Stimulated activated CD8-positive, alpha-beta memory T cell treated with anti-CD3 and anti-CD28 coated beads, Interleukin-7, amount 100 ng/mL, for 48 hours (primary cell): ENCODE measurements at regions not wholly inside any gene's neighbourhood (a gene's known extent, or its start where the extent isn't known, plus 50 kb on each side); places are given as distances from the start of the nearest gene placed in this dataset.
"Not testable (repeated sequence)": the region's sequence is repeated elsewhere in the genome, so short reads cannot be mapped to it uniquely, and the experiment has no call there.

ENCODE experiments used
- DNase-seq, 2 donors: peaks; one replicate each; pipeline ENCODE4 v3.0.0-alpha.2; 2020; ENCODE audit warnings: low read depth in 1 of 2; ENCODE audit errors: extremely low read depth in 1 of 2

- DNase-seq: no peak
Observed at GRCh38 chr4:164068392-164068791, 573.9 kb downstream of the TMA16 start.

DNA sequence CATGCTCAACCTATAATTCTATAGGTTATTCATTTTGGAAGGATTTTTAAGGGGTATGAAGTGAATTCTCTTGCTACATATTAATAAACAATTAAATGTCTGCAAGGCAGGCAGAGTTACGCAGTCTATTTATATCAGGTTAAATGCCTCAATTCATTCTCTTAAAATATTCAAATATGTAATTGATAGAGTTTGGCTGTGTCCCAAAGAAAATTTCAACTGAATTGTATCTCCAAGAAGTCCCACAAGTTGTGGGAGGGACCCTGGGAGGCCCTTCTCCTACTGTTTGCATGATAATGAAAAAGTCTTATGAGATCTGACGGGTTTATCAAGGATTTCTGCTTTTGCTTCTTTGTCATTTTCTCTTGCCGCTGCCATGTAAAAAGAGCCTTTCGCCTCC, 576.1 kb downstream of the TMA16 start:
- no peak for DNase-seq

DNA sequence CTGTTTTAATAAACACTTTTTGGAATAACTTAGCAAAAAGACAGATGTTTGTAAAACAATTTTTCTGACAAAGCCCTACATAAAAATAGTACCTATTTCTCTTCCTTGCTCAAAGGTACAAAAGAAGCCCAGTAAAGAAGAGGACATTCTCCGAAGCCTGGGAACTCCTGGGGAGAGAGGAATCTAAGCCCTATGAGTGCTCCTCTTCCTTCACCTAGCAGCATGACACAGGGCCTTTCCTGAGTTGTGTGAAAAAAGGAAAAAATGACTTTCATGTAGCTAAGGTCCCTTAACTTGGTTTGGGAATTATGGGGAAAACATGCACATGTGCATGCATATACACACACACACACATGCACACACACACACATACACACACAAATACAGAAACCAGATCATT, 586.9 kb downstream of the TMA16 start:
- DNase-seq: no peak

DNA sequence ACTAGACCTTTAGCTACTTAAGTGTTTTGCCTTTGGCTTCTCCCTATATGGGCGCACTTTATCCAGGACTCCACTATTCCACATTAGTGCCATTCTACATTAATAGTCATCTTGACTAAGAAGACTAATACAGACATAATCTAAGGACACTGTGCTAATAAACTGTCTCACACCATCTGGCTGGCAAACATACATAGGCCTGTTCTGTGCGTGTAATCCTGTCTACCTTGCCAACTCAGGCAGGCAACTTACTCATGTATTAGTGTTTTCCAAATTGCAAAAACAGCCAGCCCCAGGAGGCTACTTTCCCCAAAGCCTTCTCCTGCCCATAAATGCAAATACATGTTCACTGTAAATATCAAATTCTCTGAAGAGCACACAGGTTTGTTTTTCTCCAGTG, 587.3 kb downstream of the TMA16 start:
- no peak for DNase-seq

GRCh38 chr4:164087733-164088132, 593.2 kb downstream of the TMA16 start:
- DNase-seq: no peak

GRCh38 chr4:164095313-164096110, 601.0 kb downstream of the TMA16 start:
- DNase-seq: no peak

- DNase-seq: no peak
Observed at GRCh38 chr4:164096766-164097518, 602.5 kb downstream of the TMA16 start.

- DNase-seq: not testable (repeated sequence)
Observed at GRCh38 chr4:164100741-164101365, 606.4 kb downstream of the TMA16 start.

DNA sequence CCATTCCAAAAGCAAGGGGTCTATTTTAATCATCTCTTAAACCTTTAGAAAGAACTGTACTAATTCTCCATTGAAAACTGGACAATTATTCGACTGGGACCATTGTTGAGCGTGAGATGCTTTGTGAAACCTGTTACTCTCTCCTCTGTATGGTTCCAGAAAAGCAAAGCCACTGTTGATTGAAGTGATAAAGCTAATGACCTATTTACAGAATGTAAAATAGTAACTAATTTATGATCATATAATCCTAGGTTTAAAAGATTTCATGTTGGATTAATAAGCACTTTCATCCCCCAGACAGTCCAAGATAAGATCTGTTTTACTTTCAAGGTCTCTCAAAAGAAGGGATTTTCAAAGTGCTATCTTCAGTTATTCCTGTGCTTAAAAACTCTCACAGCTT, 614.5 kb downstream of the TMA16 start:
- no peak for DNase-seq

DNA sequence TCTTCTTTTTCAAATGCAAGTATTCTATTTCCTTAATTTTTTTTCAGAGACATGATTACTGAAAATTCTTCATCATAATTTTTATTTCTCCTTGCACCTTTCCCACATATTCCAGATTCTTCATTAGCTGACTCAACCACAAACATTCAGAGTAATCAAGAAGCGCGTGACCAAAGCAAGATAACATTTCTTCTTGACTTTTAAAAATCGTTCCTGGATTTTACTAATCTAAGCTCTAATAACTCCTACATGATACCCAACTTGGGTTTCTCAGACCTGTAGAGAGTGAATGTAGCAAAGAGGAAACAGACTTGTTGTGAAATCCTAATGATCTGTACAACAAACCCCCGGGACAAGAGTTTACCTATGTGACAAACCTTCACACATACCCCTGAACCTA, 615.0 kb downstream of the TMA16 start:
- no peak for DNase-seq

DNA sequence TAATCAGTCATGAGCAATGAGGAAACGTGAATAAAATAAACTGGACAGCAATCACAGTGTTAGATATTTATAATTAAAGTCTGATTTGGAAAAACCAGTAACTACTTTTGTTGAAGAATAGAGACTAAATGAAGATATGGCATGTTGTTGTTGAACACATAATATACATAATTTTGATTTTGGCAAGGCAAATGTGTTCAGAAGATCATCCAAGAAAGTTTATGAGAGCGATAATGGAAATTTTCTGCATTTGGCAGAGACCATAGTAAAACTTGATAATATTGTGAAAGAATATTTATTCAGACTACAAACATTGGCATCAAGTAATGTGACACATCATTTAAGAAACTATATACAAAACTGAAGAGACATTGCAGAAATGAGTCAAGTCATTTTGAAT, 620.7 kb downstream of the TMA16 start:
- DNase-seq: no peak

DNA sequence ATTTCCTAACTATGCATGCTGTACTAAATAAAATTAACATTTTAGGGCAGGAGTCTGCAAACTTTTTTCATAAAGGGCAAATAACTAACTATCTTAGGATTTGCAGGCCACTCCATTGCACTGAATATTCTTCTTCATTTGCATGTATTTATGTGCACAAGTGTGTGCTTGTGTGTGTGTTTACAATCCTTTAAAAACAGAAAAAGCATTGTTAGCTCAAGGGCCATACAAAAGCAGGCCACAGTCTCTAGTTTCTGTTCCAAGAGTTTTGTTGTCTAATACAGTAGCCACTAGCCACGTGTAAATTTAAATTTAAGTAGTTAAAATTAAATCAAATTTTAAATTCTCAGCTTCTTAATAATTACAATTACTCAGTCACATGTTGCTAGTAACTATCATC, 621.8 kb downstream of the TMA16 start:
- no peak for DNase-seq

DNA sequence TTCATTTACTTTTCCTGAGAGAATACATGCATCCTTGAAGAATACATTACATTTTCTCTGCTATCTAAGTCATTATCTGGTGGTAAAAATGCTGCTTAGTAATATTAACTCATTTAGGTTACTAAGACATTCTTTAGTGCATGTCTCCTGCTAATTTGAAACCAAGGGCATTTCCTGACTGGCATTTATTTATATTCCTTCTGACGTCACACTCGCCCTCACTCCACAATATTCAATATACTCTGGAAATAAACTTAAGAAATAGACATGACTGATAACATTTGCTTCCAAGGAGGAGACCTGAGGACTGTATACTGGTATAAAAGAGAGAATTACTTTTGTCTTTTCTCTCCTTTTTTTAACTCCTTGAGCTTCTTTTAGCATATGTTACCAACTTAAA, 619.5 kb upstream of the SMIM31 start:
- no peak for DNase-seq

DNA sequence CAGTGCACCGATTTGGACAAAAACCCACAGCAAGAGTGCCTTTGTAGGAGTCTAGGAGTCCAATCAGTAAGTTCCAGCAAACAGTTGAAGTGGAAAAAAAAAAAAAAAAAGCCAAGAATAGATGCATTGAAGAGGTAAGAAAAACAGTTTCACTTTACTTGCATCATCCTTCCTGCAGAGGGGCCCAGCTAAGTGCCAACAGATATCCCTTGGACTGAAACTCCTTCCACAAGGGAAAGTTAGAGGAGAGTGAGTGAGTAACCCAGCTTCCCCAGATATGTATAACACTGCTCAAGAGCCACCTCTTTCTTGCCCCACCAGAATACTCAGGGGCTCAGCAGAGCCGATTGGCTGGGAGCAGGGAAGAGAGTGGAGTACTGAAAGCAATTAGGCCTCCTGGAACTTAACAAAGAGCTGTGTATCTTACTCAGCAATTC, 617.7 kb upstream of the SMIM31 start:
- DNase-seq: no peak

DNA sequence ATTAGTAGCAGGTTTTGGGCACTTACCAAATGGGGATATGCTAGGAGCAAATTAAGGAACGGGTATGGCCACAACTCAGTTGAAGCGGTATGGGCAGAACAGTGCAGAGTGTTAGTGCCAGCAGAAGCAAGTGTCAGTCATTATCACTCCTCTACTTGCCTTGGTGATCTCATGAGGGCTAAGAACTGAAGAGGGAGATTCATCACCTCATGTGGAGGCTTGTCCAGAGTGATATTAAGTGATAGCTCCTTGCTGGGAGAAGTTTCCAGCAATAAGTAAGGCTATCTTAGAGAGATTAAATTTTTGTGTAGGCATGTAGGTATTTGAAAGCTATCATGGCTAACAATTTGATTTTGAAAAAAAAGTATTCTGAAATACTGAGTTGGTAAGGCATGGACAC, 615.4 kb upstream of the SMIM31 start:
- DNase-seq: no peak

GRCh38 chr4:164139291-164139690, 614.6 kb upstream of the SMIM31 start:
- no peak for DNase-seq

DNA sequence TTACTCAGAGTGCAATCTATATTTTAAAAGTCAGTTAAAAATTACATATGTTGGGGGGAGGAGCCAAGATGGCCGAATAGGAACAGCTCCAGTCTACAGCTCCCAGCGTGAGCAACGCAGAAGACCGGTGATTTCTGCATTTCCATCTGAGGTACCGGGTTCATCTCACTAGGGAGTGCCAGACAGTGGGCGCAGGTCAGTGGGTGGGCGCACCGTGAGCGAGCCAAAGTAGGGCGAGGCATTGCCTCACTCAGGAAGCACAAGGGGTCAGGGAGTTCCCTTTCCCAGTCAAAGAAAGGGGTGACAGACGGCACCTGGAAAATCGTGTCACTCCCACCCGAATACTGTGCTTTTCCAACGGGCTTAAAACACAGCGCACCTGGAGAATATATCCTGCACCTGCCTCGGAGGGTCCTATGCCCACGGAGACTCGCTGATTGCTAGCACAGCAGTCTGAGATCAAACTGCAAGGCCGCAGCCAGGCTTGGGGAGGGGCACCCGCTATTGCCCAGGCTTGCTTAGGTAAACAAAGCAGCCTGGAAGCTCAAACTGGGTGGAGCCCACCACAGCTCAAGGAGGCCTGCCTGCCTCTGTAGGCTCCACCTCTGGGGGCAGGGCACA, 612.1 kb upstream of the SMIM31 start:
- DNase-seq: not testable (repeated sequence)

GRCh38 chr4:164154416-164154815, 599.5 kb upstream of the SMIM31 start:
- DNase-seq: no peak

DNA sequence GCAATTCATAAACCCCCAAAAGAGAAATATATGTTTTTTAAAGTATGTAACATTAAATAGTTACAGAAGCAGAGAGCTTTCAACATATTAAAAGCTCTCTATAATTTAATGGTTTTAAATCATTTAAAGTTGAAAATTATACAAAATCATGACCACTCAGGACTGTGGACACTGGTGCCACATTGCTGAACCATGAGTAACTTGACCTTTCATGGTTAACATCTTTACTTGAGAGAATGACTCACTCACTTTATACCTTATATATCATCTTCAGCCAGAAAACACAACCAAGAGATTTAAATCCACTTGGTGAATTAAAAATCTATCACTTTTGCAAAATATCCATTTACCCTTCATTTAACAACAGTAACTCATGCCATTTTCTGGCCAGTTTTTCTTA, 584.3 kb upstream of the SMIM31 start:
- DNase-seq: no peak

DNA sequence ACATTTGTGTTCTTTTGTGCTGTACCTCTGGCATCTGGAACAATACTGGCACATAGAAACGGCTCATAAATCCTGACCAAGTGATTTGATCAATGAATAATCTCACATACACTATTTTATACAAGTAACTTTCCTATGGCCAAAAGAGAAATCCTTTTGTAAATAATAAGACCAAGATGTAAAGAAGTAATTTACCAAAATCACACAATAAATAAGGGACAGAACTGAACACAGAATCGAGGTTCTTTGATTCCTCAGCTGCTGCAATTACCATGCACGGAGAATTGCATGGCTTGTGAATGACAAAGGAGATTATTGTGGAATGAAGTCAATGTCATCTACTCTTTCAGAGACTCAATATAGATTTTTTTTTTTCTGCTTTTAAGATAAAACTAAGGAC, 576.8 kb upstream of the SMIM31 start:
- DNase-seq: no peak

GRCh38 chr4:164177753-164178152, 576.2 kb upstream of the SMIM31 start:
- DNase-seq: no peak
